ENCODE measurements at regions not wholly inside any gene's neighbourhood (a gene's known extent, or its start where the extent isn't known, plus 50 kb on each side); places are given as distances from the start of the nearest gene placed in this dataset.

DNA sequence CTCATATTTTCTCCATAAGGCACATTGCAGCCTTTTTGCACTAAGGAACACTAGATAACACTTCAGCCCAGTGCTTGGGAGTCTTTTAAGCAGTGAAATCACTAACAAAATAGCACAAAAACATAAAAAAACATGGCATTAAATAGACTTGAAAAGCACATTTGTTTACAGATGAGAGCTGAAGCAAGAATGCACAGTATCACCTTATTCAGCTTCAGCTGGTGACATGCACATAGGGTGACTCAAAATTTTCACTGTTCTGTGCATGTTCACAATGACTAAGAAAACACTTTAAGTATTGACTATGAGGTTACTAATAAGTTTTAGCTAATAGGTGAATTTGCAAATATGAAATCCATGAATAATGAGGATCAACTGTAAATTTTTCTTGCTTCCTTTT lies 293.9 kb upstream of the TARS1 start:
- CTCF ChIA-PET (ENCODE audit: low intra/inter-chr PET ratio, low total read pairs): no interaction called here
- Histone ChIP-seq H3K9ac (ENCODE audit: insufficient read depth, low read depth, low read length) (no peak overlapping the region), H3K4me1 (ENCODE audit: insufficient read depth, low read length) (no peaks in the 10 kb centered on the region), H3K4me3 (replicated peaks in 1 of 3; ENCODE audit: insufficient read depth in 1 of 3, low read depth in 2 of 3, low read length in 3 of 3) (no peak overlapping the region), H3K27me3 (ENCODE audit: control insufficient read depth in 1 of 2, insufficient read depth in 2 of 2, low read length in 2 of 2) (no peaks in the 10 kb centered on the region), H3K9me3 (ENCODE audit: low read length) (no peaks in the 10 kb centered on the region), H2AFZ (ENCODE audit: low read length) (no peak overlapping the region), H3K4me2 (ENCODE audit: low read depth, low read length) (no peak overlapping the region), H3K27ac (ENCODE audit: extremely low read length, insufficient read depth, low read length) (no peak overlapping the region), H4K20me1 (ENCODE audit: insufficient read depth, low read length) (no peaks in the 10 kb centered on the region), H3K79me2 (ENCODE audit: insufficient read depth, low read length) (no peaks in the 10 kb centered on the region), H3K36me3 (replicated peaks in 1 of 2; ENCODE audit: control insufficient read depth in 1 of 2, insufficient read depth in 2 of 2, low read length in 2 of 2) (no peaks in the 10 kb centered on the region)
- intact Hi-C loops (cut with micrococcal nuclease; ENCODE audit: unreplicated experiment) (no loop called here), in situ Hi-C loops (cut with HindIII; ENCODE audit: extremely low pct_ligation_motif_present, low pct_unique_long_range_greater_than_20kb) (no loop called here)
- POLR2A ChIA-PET: no interaction called here
- DNase-seq (ENCODE audit: low spot score): no peak
- no TSS peak for BruUV-seq (replicated peaks)
- no peak for ATAC-seq
- no peak for FAIRE-seq
- no peak for TF ChIP-seq MAZ (IDR thresholded peaks at IDR 0.05; ENCODE audit: borderline replicate concordance, low read depth, low read length)
- TF ChIP-seq MAZ (CRISPR knock-in tag; IDR thresholded peaks at IDR 0.05; ENCODE audit: low read depth): no peak
- TF ChIP-seq, protein P1, sequence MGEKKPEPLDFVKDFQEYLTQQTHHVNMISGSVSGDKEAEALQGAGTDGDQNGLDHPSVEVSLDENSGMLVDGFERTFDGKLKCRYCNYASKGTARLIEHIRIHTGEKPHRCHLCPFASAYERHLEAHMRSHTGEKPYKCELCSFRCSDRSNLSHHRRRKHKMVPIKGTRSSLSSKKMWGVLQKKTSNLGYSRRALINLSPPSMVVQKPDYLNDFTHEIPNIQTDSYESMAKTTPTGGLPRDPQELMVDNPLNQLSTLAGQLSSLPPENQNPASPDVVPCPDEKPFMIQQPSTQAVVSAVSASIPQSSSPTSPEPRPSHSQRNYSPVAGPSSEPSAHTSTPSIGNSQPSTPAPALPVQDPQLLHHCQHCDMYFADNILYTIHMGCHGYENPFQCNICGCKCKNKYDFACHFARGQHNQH (CRISPR knock-in tag; IDR thresholded peaks at IDR 0.05): no peak
- TF ChIP-seq ZNF142 (CRISPR knock-in tag; IDR thresholded peaks at IDR 0.05): no peak
